GM18909 (cell line): ENCODE measurements at regions not wholly inside any gene's neighbourhood (a gene's known extent, or its start where the extent isn't known, plus 50 kb on each side); places are given as distances from the start of the nearest gene placed in this dataset.

Source experiments
- ATAC-seq: cut with Tn5 transposase; IDR thresholded peaks from one replicate; pipeline ENCODE4 v1.9.1; 2021; ENCODE audit warnings: mild to moderate bottlenecking; ENCODE audit not compliant: unreplicated experiment, poor library complexity

DNA sequence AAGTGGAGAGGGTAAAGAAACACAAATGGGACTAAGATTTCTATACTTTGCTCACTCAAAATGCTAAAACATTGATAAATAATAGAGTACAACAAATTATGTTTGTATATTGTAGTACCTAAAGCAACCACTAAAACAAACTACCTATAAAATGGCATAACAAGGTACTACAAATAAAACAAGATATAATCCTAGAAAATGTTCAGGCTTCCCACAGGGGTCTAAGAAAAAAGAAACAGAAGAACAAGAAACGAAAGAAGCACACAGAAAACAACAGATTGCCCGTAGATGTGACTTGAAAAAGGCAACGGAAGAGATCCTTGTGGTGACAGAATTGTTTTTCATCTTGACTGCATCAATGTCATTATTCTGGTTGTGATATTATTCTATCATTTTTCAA is 63.3 kb upstream of the ADGRL4 start:
- ATAC-seq, result no peak

DNA sequence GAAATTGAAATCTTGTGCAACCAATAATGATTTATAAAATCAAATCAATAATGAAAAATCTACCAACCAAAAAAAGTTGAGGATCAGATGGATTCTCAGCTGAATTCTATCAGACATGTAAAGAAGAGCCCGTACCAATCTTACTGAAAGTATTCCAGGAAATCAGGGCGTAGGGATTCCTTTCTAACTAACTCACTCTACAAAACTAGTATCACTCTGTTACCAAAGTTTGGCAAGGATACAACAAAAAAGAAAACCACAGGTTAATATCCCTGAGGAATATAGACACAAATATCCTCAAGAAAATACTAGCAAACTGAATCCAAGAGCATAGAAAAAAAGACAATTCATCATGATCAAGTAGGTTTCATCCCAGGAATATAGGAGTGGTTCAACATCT is 52.8 kb upstream of the ADGRL4 start:
- no peak for ATAC-seq
